ENCODE measurements at regions not wholly inside any gene's neighbourhood (a gene's known extent, or its start where the extent isn't known, plus 50 kb on each side); places are given as distances from the start of the nearest gene placed in this dataset.

GRCh38 chr5:137567226-137567625, 68.1 kb upstream of the SPOCK1 start:
- no peak for DNase-seq (ENCODE audit: extremely low read depth, low read depth)

- no peak for DNase-seq (ENCODE audit: extremely low read depth, low read depth)
Observed at GRCh38 chr5:137566780-137567179, 67.7 kb upstream of the SPOCK1 start.

- no peak for DNase-seq (ENCODE audit: extremely low read depth, low read depth)
Observed at GRCh38 chr5:137566118-137566541, 67.0 kb upstream of the SPOCK1 start.

- no peak for DNase-seq (ENCODE audit: extremely low read depth, low read depth)
Observed at GRCh38 chr5:137565450-137565849, 66.3 kb upstream of the SPOCK1 start.

- DNase-seq (ENCODE audit: extremely low read depth, low read depth): no peak
Observed at GRCh38 chr5:137564398-137564961, 65.4 kb upstream of the SPOCK1 start.

- peak; percentile 94 for DNase-seq (ENCODE audit: extremely low read depth, low read depth)
Observed at GRCh38 chr5:137563646-137564397, 64.7 kb upstream of the SPOCK1 start.

- DNase-seq (ENCODE audit: extremely low read depth, low read depth): no peak
Observed at GRCh38 chr5:137563301-137563645, 64.1 kb upstream of the SPOCK1 start.

GRCh38 chr5:137561608-137562007, 62.5 kb upstream of the SPOCK1 start:
- DNase-seq (ENCODE audit: extremely low read depth, low read depth): peak; percentile 59

- DNase-seq (ENCODE audit: extremely low read depth, low read depth): peak; percentile 82
Observed at GRCh38 chr5:137560420-137560819, 61.3 kb upstream of the SPOCK1 start.
